H9 (cell line): ENCODE measurements at regions not wholly inside any gene's neighbourhood (a gene's known extent, or its start where the extent isn't known, plus 50 kb on each side); places are given as distances from the start of the nearest gene placed in this dataset.

Experiments used
- DNase-seq: peaks from one replicate; pipeline ENCODE4 v3.0.0-alpha.2; 2017
- H2AFZ ChIP-seq: one replicate; pipeline ENCODE4 v1.6.1; 2013; ENCODE audit warnings: mild to moderate bottlenecking, low read length, control low read depth, moderate library complexity
- H2AK5ac ChIP-seq: 2 replicates; pipeline ENCODE4 v1.6.1; 2013; ENCODE audit warnings: low read length, control low read depth, mixed read lengths; ENCODE audit not compliant: insufficient read length
- H2BK120ac ChIP-seq: one replicate; pipeline ENCODE4 v1.6.1; 2013; ENCODE audit warnings: low read depth, mild to moderate bottlenecking, low read length, control low read depth, inconsistent platforms; ENCODE audit not compliant: poor library complexity, severe bottlenecking
- H2BK12ac ChIP-seq: 2 replicates; pipeline ENCODE4 v1.6.1; 2013; ENCODE audit warnings: low read length, control low read depth, mixed read lengths, low read depth; ENCODE audit not compliant: insufficient read length
- H2BK15ac ChIP-seq: 2 replicates; pipeline ENCODE4 v1.6.1; 2013; ENCODE audit warnings: low read depth, low read length, control low read depth
- H2BK20ac ChIP-seq: one replicate; pipeline ENCODE4 v1.6.1; 2013; ENCODE audit warnings: low read depth, mild to moderate bottlenecking, low read length, control low read depth, inconsistent platforms; ENCODE audit not compliant: poor library complexity, severe bottlenecking
- H2BK5ac ChIP-seq: 2 replicates; pipeline ENCODE4 v1.6.1; 2013; ENCODE audit warnings: low read length, control low read depth, mixed read lengths; ENCODE audit not compliant: insufficient read length
- H3K14ac ChIP-seq: 2 replicates; pipeline ENCODE4 v1.6.1; 2013; ENCODE audit warnings: low read length, control low read depth; ENCODE audit not compliant: insufficient read depth
- H3K18ac ChIP-seq: 2 replicates; pipeline ENCODE4 v1.6.1; 2013; ENCODE audit warnings: low read depth, mild to moderate bottlenecking, mixed read lengths, low read length, control low read depth; ENCODE audit not compliant: insufficient read length
- H3K23ac ChIP-seq: 2 replicates; pipeline ENCODE4 v1.6.1; 2013; ENCODE audit warnings: low read length, control low read depth, mixed read lengths, low read depth; ENCODE audit not compliant: insufficient read length
- H3K23me2 ChIP-seq: 2 replicates; pipeline ENCODE4 v1.6.1; 2013; ENCODE audit warnings: low read depth, mild to moderate bottlenecking, mixed read lengths, low read length, control low read depth; ENCODE audit not compliant: insufficient read length, poor library complexity, severe bottlenecking
- H3K27ac ChIP-seq: 2 replicates; pipeline ENCODE4 v1.5.1; 2013; ENCODE audit warnings: low read length, control low read depth, mixed read lengths, low read depth; ENCODE audit not compliant: insufficient read length
- H3K27me3 ChIP-seq: 2 replicates; pipeline ENCODE4 v1.6.1; 2013; ENCODE audit warnings: low read length, control low read depth, inconsistent platforms; ENCODE audit not compliant: insufficient read depth
- H3K4ac ChIP-seq: 2 replicates; pipeline ENCODE4 v1.6.1; 2013; ENCODE audit warnings: low read depth, mild to moderate bottlenecking, control low read depth, inconsistent platforms, low read length, moderate library complexity
- H3K4me1 ChIP-seq: 2 replicates; pipeline ENCODE4 v1.6.1; 2013; ENCODE audit warnings: low read length, control low read depth, inconsistent platforms; ENCODE audit not compliant: insufficient read depth
- H3K4me2 ChIP-seq: 2 replicates; pipeline ENCODE4 v1.6.1; 2013; ENCODE audit warnings: low read length, control low read depth, mixed read lengths; ENCODE audit not compliant: insufficient read length, insufficient read depth
- H3K56ac ChIP-seq: 2 replicates; pipeline ENCODE4 v1.6.1; 2013; ENCODE audit warnings: low read depth, mild to moderate bottlenecking, mixed read lengths, low read length, control low read depth; ENCODE audit not compliant: insufficient read length
- H3K79me1 ChIP-seq: 2 replicates; pipeline ENCODE4 v1.6.1; 2013; ENCODE audit warnings: low read depth, mild to moderate bottlenecking, moderate library complexity, low read length, control low read depth, inconsistent platforms; ENCODE audit not compliant: insufficient read depth, poor library complexity, severe bottlenecking
- H3K79me2 ChIP-seq: 2 replicates; pipeline ENCODE4 v1.6.1; 2013; ENCODE audit warnings: low read length, control low read depth, inconsistent platforms; ENCODE audit not compliant: insufficient read depth
- H3K9ac ChIP-seq: 2 replicates; pipeline ENCODE4 v1.6.1; 2013; ENCODE audit warnings: low read length, control low read depth, mixed read lengths; ENCODE audit not compliant: insufficient read length; ENCODE audit errors: extremely low read depth
- H3K9me3 ChIP-seq: one replicate; pipeline ENCODE4 v1.6.1; 2013; ENCODE audit warnings: low read depth, low read length, inconsistent platforms; ENCODE audit not compliant: control insufficient read depth
- H3T11ph ChIP-seq: one replicate; pipeline ENCODE4 v1.6.1; 2013; ENCODE audit warnings: mild to moderate bottlenecking, low read length, control low read depth, inconsistent platforms
- H4K20me1 ChIP-seq: one replicate; pipeline ENCODE4 v1.6.1; 2013; ENCODE audit not compliant: control insufficient read depth, insufficient read length, insufficient read depth
- H4K5ac ChIP-seq: 2 replicates; pipeline ENCODE4 v1.6.1; 2013; ENCODE audit warnings: low read depth, mild to moderate bottlenecking, mixed read lengths, low read length, control low read depth; ENCODE audit not compliant: insufficient read length
- H4K8ac ChIP-seq: replicated peaks from 2 replicates; pipeline ENCODE4 v1.6.1; 2013; ENCODE audit warnings: low read length, control low read depth, mixed read lengths, low read depth; ENCODE audit not compliant: insufficient read length
- H4K91ac ChIP-seq: 2 replicates; pipeline ENCODE4 v1.6.1; 2013; ENCODE audit warnings: low read depth, mild to moderate bottlenecking, moderate library complexity, mixed read lengths, low read length, control low read depth; ENCODE audit not compliant: insufficient read length
- H3K27ac Mint-ChIP-seq, 3 experiments: 2 replicates in 2 of 3; 3 replicates in 1 of 3; pipeline ENCODE4 v1.8.0; 2020 to 2021; ENCODE audit warnings: mixed read lengths in 3 of 3, mild to moderate bottlenecking in 1 of 3, moderate library complexity in 1 of 3
- H3K27me3 Mint-ChIP-seq: 2 replicates; pipeline ENCODE4 v1.8.0; 2021; ENCODE audit warnings: low read depth, mild to moderate bottlenecking, moderate library complexity, mixed read lengths
- H3K36me3 Mint-ChIP-seq, 3 experiments: 2 replicates in 2 of 3; 3 replicates in 1 of 3; pipeline ENCODE4 v1.8.0; 2020 to 2021; ENCODE audit warnings: low read depth in 3 of 3, mixed read lengths in 3 of 3; ENCODE audit not compliant: insufficient read depth in 1 of 3
- H3K4me1 Mint-ChIP-seq, 2 experiments: 2 replicates each; pipeline ENCODE4 v1.8.0; 2020; ENCODE audit warnings: mixed read lengths in 2 of 2
- H3K4me3 Mint-ChIP-seq, 2 experiments: 2 replicates in 1 of 2; 3 replicates in 1 of 2; pipeline ENCODE4 v1.8.0; 2020 to 2021; ENCODE audit warnings: mild to moderate bottlenecking in 2 of 2, mixed read lengths in 2 of 2, moderate library complexity in 1 of 2
- H3K9me3 Mint-ChIP-seq, 2 experiments: 2 replicates in 1 of 2; 3 replicates in 1 of 2; pipeline ENCODE4 v1.8.0; 2020; ENCODE audit warnings: mild to moderate bottlenecking in 2 of 2, mixed read lengths in 2 of 2, moderate library complexity in 1 of 2
- TF ChIP-seq, protein P1 (sequence below): fragments of 200-600 bp; sonication (generic); conservative IDR thresholded peaks from 3 replicates; pipeline ENCODE4 v1.8.0; 2021; ENCODE audit warnings: antibody characterized with exemption, mild to moderate bottlenecking

DNA sequence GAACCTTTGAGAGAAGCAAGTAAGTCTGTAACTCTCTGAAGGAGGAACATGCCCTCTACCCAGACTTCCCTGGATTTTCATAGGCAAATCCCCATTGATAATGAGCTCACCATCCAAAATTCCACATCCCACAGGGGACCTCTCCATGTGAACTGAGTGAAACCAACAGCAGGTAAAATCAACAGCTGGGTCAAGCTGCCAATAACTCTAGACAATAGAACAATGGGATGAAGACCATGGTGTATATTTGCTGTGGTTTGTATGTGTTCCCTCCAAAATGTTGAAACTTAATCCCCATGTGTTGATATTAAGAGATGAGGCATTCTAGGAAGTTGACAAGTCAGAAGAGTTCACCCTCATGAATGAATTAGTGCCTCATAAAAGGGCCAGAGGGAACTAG is 110.2 kb upstream of the MYO10 start:
- no peak overlapping the region for H3T11ph ChIP-seq
- no peaks in the 10 kb centered on the region for H3K4me1 ChIP-seq
- H3K18ac ChIP-seq, result no peak overlapping the region
- no peak overlapping the region for H3K23ac ChIP-seq
- H4K20me1 ChIP-seq, result no peaks in the 10 kb centered on the region
- no peak overlapping the region for H2BK5ac ChIP-seq
- Mint-ChIP-seq H3K27ac (no peak overlapping the region), H3K4me3 (no peak overlapping the region), H3K4me1 (no peaks in the 10 kb centered on the region; a peak in 1 of 4 replicates), H3K9me3 (no peaks in the 10 kb centered on the region), H3K36me3 (no peaks in the 10 kb centered on the region), H3K27me3 (peaks cover 2% of the 10 kb centered on the region; the same call in 1 of the 2 replicates)
- no peak overlapping the region for H3K9ac ChIP-seq
- no peak overlapping the region for H2AK5ac ChIP-seq
- H3K9me3 ChIP-seq, result no peaks in the 10 kb centered on the region
- no peak overlapping the region for H3K4ac ChIP-seq
- no peaks in the 10 kb centered on the region for H3K23me2 ChIP-seq
- no peaks in the 10 kb centered on the region for H3K79me2 ChIP-seq
- no peaks in the 10 kb centered on the region for H3K79me1 ChIP-seq
- no peak overlapping the region for H2BK12ac ChIP-seq
- H3K14ac ChIP-seq, result no peak overlapping the region
- H3K4me2 ChIP-seq, result no peak overlapping the region
- no peak overlapping the region for H3K27ac ChIP-seq
- TF ChIP-seq, protein P1, sequence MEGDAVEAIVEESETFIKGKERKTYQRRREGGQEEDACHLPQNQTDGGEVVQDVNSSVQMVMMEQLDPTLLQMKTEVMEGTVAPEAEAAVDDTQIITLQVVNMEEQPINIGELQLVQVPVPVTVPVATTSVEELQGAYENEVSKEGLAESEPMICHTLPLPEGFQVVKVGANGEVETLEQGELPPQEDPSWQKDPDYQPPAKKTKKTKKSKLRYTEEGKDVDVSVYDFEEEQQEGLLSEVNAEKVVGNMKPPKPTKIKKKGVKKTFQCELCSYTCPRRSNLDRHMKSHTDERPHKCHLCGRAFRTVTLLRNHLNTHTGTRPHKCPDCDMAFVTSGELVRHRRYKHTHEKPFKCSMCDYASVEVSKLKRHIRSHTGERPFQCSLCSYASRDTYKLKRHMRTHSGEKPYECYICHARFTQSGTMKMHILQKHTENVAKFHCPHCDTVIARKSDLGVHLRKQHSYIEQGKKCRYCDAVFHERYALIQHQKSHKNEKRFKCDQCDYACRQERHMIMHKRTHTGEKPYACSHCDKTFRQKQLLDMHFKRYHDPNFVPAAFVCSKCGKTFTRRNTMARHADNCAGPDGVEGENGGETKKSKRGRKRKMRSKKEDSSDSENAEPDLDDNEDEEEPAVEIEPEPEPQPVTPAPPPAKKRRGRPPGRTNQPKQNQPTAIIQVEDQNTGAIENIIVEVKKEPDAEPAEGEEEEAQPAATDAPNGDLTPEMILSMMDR, result no peak
- H2BK15ac ChIP-seq, result no peak overlapping the region
- no peak overlapping the region for H2BK120ac ChIP-seq
- no peaks in the 10 kb centered on the region for H3K27me3 ChIP-seq
- H4K8ac ChIP-seq, result no peak overlapping the region
- no peak overlapping the region for H4K5ac ChIP-seq
- DNase-seq, result no peak
- H3K56ac ChIP-seq, result no peak overlapping the region
- no peak overlapping the region for H2BK20ac ChIP-seq
- no peak overlapping the region for H2AFZ ChIP-seq
- H4K91ac ChIP-seq, result no peak overlapping the region
